ENCODE measurements at regions not wholly inside any gene's neighbourhood (a gene's known extent, or its start where the extent isn't known, plus 50 kb on each side); places are given as distances from the start of the nearest gene placed in this dataset.

DNA sequence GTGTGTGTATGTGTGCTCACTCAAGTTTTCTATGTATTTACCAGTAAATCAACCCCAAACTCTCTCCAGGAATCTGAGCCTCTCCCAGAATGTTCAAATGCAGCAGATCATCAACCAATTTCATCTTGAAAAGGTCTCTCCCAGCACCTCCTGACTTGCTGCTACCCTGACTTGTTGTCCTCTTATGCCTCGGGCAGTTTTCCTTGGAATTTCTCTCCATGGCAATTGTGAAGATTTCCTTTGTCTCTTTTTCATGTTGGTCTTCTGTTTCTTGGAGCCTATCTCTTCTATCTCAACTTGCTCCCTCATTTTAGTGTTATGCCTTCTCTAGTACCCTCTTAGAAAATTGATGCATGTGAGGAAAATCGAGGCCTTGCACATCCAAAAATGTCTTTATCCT lies 303.6 kb upstream of the KIF2A start:
- TF ChIP-seq, protein P1, sequence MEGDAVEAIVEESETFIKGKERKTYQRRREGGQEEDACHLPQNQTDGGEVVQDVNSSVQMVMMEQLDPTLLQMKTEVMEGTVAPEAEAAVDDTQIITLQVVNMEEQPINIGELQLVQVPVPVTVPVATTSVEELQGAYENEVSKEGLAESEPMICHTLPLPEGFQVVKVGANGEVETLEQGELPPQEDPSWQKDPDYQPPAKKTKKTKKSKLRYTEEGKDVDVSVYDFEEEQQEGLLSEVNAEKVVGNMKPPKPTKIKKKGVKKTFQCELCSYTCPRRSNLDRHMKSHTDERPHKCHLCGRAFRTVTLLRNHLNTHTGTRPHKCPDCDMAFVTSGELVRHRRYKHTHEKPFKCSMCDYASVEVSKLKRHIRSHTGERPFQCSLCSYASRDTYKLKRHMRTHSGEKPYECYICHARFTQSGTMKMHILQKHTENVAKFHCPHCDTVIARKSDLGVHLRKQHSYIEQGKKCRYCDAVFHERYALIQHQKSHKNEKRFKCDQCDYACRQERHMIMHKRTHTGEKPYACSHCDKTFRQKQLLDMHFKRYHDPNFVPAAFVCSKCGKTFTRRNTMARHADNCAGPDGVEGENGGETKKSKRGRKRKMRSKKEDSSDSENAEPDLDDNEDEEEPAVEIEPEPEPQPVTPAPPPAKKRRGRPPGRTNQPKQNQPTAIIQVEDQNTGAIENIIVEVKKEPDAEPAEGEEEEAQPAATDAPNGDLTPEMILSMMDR (conservative IDR thresholded peaks at IDR 0.05 in 1 of 2, IDR thresholded peaks at IDR 0.05 in 1 of 2; ENCODE audit: extremely low read depth in 1 of 2, insufficient read depth in 1 of 2, low read depth in 1 of 2, low read length in 2 of 2) = no peak
- TF ChIP-seq EZH2 (IDR thresholded peaks at IDR 0.05; ENCODE audit: borderline replicate concordance, low read length) = no peak
